ENCODE measurements at regions not wholly inside any gene's neighbourhood (a gene's known extent, or its start where the extent isn't known, plus 50 kb on each side); places are given as distances from the start of the nearest gene placed in this dataset.

GRCh38 chr3:66655671-66656070 lies 154.8 kb upstream of the LRIG1 start:
- TF ChIP-seq TAF1 (IDR thresholded peaks at IDR 0.05; ENCODE audit: low read depth), result no peak
- TF ChIP-seq EP300 (IDR thresholded peaks at IDR 0.05; ENCODE audit: borderline replicate concordance), result no peak
- no peak for TF ChIP-seq YY1 (IDR thresholded peaks at IDR 0.05; ENCODE audit: low read depth)
- no peak for TF ChIP-seq FOXM1 (IDR thresholded peaks at IDR 0.05; ENCODE audit: borderline replicate concordance, low read depth)
- no peak for TF ChIP-seq EGR1 (IDR thresholded peaks at IDR 0.05)
- TF ChIP-seq RAD21 (IDR thresholded peaks at IDR 0.05; ENCODE audit: low read depth), result no peak
- no peak for TF ChIP-seq MAX (IDR thresholded peaks at IDR 0.05)
- no peak for TF ChIP-seq CEBPB (IDR thresholded peaks at IDR 0.05)
- no peak for TF ChIP-seq REST (IDR thresholded peaks at IDR 0.05; ENCODE audit: low read depth)
- TF ChIP-seq NFIC (IDR thresholded peaks at IDR 0.05), result no peak
- no peak for TF ChIP-seq CREB1 (IDR thresholded peaks at IDR 0.05; ENCODE audit: low read depth)
- no peak for TF ChIP-seq TCF12 (IDR thresholded peaks at IDR 0.05; ENCODE audit: low read depth)

All from Ishikawa (cell line).